ENCODE measurements at regions not wholly inside any gene's neighbourhood (a gene's known extent, or its start where the extent isn't known, plus 50 kb on each side); places are given as distances from the start of the nearest gene placed in this dataset.

GRCh38 chr7:91414734-91415133 is 150.5 kb downstream of the FZD1 start:
- TF ChIP-seq, protein P1, sequence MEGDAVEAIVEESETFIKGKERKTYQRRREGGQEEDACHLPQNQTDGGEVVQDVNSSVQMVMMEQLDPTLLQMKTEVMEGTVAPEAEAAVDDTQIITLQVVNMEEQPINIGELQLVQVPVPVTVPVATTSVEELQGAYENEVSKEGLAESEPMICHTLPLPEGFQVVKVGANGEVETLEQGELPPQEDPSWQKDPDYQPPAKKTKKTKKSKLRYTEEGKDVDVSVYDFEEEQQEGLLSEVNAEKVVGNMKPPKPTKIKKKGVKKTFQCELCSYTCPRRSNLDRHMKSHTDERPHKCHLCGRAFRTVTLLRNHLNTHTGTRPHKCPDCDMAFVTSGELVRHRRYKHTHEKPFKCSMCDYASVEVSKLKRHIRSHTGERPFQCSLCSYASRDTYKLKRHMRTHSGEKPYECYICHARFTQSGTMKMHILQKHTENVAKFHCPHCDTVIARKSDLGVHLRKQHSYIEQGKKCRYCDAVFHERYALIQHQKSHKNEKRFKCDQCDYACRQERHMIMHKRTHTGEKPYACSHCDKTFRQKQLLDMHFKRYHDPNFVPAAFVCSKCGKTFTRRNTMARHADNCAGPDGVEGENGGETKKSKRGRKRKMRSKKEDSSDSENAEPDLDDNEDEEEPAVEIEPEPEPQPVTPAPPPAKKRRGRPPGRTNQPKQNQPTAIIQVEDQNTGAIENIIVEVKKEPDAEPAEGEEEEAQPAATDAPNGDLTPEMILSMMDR (IDR thresholded peaks at IDR 0.05) = no peak
- TF ChIP-seq POLR2AphosphoS5 (IDR thresholded peaks at IDR 0.05) = no peak
